K562 (cell line): ENCODE measurements at regions not wholly inside any gene's neighbourhood (a gene's known extent, or its start where the extent isn't known, plus 50 kb on each side); places are given as distances from the start of the nearest gene placed in this dataset.

ENCODE experiments used
- CHD4 ChIP-seq: fragments of 200-600 bp; sonication (generic); IDR thresholded peaks from 3 replicates; pipeline ENCODE4 v1.6.1; 2012; ENCODE audit warnings: low read depth, mild to moderate bottlenecking, mixed read lengths, low read length, inconsistent platforms; ENCODE audit not compliant: insufficient read depth, insufficient replicate concordance, poor library complexity, severe bottlenecking
- CREM ChIP-seq: IDR thresholded peaks from 2 replicates; pipeline ENCODE4 v1.6.1; 2014; ENCODE audit warnings: antibody characterized with exemption, low read depth
- CTCFL ChIP-seq: IDR thresholded peaks from 2 replicates; pipeline ENCODE4 v1.6.1; 2011; ENCODE audit warnings: borderline replicate concordance, low read depth, mild to moderate bottlenecking, moderate library complexity, low read length; ENCODE audit not compliant: insufficient read depth, poor library complexity, severe bottlenecking
- E2F4 ChIP-seq: sonication (generic); formaldehyde crosslinking; IDR thresholded peaks from 2 replicates; pipeline ENCODE4 v1.8.0; 2022; ENCODE audit warnings: mild to moderate bottlenecking, low read depth, missing genetic modification reagents
- EHMT2 ChIP-seq: fragments of 450-650 bp; IDR thresholded peaks from 2 replicates; pipeline ENCODE4 v1.6.1; 2018; ENCODE audit warnings: antibody characterized with exemption
- ESRRA ChIP-seq: fragments of 450-650 bp; IDR thresholded peaks from 2 replicates; pipeline ENCODE4 v1.6.1; 2014; ENCODE audit warnings: low read depth, mild to moderate bottlenecking, moderate library complexity, borderline replicate concordance
- ILF3 ChIP-seq: fragments of 450-650 bp; IDR thresholded peaks from 2 replicates; pipeline ENCODE4 v1.6.1; 2018; ENCODE audit warnings: antibody characterized with exemption, mild to moderate bottlenecking, moderate library complexity, borderline replicate concordance
- KAT7 ChIP-seq: sonication (generic); formaldehyde crosslinking; IDR thresholded peaks from 2 replicates; pipeline ENCODE4 v1.8.0; 2022; ENCODE audit warnings: missing genetic modification reagents, mild to moderate bottlenecking, borderline replicate concordance
- KDM1A ChIP-seq, 2 experiments: fragments of 450-650 bp; IDR thresholded peaks; 2 replicates each; pipeline ENCODE4 v1.6.1; 2016; ENCODE audit warnings: mild to moderate bottlenecking in 2 of 2
- NCOA1 ChIP-seq: fragments of 450-650 bp; IDR thresholded peaks from 2 replicates; pipeline ENCODE4 v1.6.1; 2016; ENCODE audit warnings: low read depth
- NFYB ChIP-seq: IDR thresholded peaks from 2 replicates; pipeline ENCODE4 v1.6.1; 2011; ENCODE audit warnings: mild to moderate bottlenecking, moderate library complexity; ENCODE audit not compliant: insufficient read length; ENCODE audit errors: extremely low read depth
- POLR2B ChIP-seq: fragments of 450-650 bp; IDR thresholded peaks from 2 replicates; pipeline ENCODE4 v1.6.1; 2018; ENCODE audit warnings: low read depth; ENCODE audit not compliant: partially characterized antibody
- TEAD1 ChIP-seq, 2 experiments: fragments of 450-650 bp in 1 of 2; sonication (generic) in 1 of 2; formaldehyde crosslinking; IDR thresholded peaks; 2 replicates each; pipeline versions ENCODE4 v1.4.0 to v1.8.0; 2020 to 2022; ENCODE audit warnings: mild to moderate bottlenecking in 2 of 2, missing genetic modification reagents in 1 of 2
- TFAM ChIP-seq: fragments of 250-450 bp; sonication (Bioruptor Pico); conservative IDR thresholded peaks from 2 replicates; pipeline ENCODE4 v1.5.0; 2021; ENCODE audit warnings: mild to moderate bottlenecking, moderate library complexity
- U2AF2 ChIP-seq: fragments of 200-400 bp; formaldehyde crosslinking; optimal IDR thresholded peaks from 2 replicates; pipeline ENCODE3; 2017; ENCODE audit warnings: low read depth, mild to moderate bottlenecking, low read length
- WHSC1 ChIP-seq: IDR thresholded peaks from one replicate; pipeline ENCODE4 v1.6.1; 2012; ENCODE audit warnings: low read length, control low read depth, inconsistent platforms
- ZNF239 ChIP-seq: fragments of 250-450 bp; sonication (Bioruptor Pico); IDR thresholded peaks from 2 replicates; pipeline ENCODE4 v1.4.0; 2020; ENCODE audit warnings: mild to moderate bottlenecking
- ZNF696 ChIP-seq: fragments of 250-450 bp; sonication (Bioruptor Pico); conservative IDR thresholded peaks from 2 replicates; pipeline ENCODE4 v1.4.0; 2020; ENCODE audit warnings: mild to moderate bottlenecking, moderate library complexity
- TF ChIP-seq, protein P1 (sequence below): fragments of 450-650 bp; IDR thresholded peaks from 2 replicates; pipeline ENCODE4 v1.6.1; 2016; ENCODE audit warnings: mild to moderate bottlenecking
- TF ChIP-seq, protein P2 (sequence below): fragments of 450-650 bp; formaldehyde crosslinking; conservative IDR thresholded peaks from 2 replicates; pipeline ENCODE4 v1.4.0; 2022; ENCODE audit warnings: mild to moderate bottlenecking, missing genetic modification characterization
- TF ChIP-seq, protein P3 (sequence below): fragments of 450-650 bp; formaldehyde crosslinking; IDR thresholded peaks from 2 replicates; pipeline ENCODE4 v1.4.0; 2022; ENCODE audit warnings: mild to moderate bottlenecking, moderate library complexity

- TF ChIP-seq POLR2B: peak; percentile 35
- peak; percentile 7; the same call in 1 of the 2 replicates for TF ChIP-seq EHMT2
- no peak for TF ChIP-seq KAT7 (CRISPR knock-in tag)
- TF ChIP-seq ZNF696 (CRISPR knock-in tag): no peak
- TF ChIP-seq ZNF239: no peak
- TF ChIP-seq WHSC1: no peak
- 0 out of 4 replicates have a peak, but pooled peaks of 1 of the 2 experiments have one; percentile 30 for TF ChIP-seq TEAD1 (CRISPR knock-in tag; IDR thresholded peaks at IDR 0.05)
- peak; percentile 44; the same call in 1 of the 2 replicates for TF ChIP-seq CREM
- TF ChIP-seq ILF3: 0 out of 2 replicates have a peak, but pooled peaks have one; percentile 15
- TF ChIP-seq NCOA1: no peak
- 0 out of 2 replicates have a peak, but pooled peaks have one; percentile 45 for TF ChIP-seq E2F4 (CRISPR knock-in tag)
- TF ChIP-seq, protein P1, sequence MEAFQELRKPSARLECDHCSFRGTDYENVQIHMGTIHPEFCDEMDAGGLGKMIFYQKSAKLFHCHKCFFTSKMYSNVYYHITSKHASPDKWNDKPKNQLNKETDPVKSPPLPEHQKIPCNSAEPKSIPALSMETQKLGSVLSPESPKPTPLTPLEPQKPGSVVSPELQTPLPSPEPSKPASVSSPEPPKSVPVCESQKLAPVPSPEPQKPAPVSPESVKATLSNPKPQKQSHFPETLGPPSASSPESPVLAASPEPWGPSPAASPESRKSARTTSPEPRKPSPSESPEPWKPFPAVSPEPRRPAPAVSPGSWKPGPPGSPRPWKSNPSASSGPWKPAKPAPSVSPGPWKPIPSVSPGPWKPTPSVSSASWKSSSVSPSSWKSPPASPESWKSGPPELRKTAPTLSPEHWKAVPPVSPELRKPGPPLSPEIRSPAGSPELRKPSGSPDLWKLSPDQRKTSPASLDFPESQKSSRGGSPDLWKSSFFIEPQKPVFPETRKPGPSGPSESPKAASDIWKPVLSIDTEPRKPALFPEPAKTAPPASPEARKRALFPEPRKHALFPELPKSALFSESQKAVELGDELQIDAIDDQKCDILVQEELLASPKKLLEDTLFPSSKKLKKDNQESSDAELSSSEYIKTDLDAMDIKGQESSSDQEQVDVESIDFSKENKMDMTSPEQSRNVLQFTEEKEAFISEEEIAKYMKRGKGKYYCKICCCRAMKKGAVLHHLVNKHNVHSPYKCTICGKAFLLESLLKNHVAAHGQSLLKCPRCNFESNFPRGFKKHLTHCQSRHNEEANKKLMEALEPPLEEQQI: peak; percentile 27; the same call in 1 of the 2 replicates
- TF ChIP-seq, protein P2, sequence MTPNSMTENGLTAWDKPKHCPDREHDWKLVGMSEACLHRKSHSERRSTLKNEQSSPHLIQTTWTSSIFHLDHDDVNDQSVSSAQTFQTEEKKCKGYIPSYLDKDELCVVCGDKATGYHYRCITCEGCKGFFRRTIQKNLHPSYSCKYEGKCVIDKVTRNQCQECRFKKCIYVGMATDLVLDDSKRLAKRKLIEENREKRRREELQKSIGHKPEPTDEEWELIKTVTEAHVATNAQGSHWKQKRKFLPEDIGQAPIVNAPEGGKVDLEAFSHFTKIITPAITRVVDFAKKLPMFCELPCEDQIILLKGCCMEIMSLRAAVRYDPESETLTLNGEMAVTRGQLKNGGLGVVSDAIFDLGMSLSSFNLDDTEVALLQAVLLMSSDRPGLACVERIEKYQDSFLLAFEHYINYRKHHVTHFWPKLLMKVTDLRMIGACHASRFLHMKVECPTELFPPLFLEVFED (CRISPR knock-in tag): peak; percentile 82
- peak in 1 of 2 experiments; percentile 41; a peak in 1 of 4 replicates for TF ChIP-seq KDM1A (IDR thresholded peaks at IDR 0.05)
- TF ChIP-seq NFYB: no peak
- TF ChIP-seq, protein P3, sequence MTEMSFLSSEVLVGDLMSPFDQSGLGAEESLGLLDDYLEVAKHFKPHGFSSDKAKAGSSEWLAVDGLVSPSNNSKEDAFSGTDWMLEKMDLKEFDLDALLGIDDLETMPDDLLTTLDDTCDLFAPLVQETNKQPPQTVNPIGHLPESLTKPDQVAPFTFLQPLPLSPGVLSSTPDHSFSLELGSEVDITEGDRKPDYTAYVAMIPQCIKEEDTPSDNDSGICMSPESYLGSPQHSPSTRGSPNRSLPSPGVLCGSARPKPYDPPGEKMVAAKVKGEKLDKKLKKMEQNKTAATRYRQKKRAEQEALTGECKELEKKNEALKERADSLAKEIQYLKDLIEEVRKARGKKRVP (CRISPR knock-in tag): 0 out of 2 replicates have a peak, but pooled peaks have one; percentile 38
- no peak for TF ChIP-seq U2AF2
- peak; percentile 7; the same call in 1 of the 2 replicates for TF ChIP-seq ESRRA
- no peak for TF ChIP-seq CHD4
- no peak for TF ChIP-seq CTCFL
- TF ChIP-seq TFAM (CRISPR knock-in tag): no peak
Measured at GRCh38 chr7:106775552-106775936, 89.5 kb upstream of the PIK3CG start (continued).
